ENCODE measurements at regions not wholly inside any gene's neighbourhood (a gene's known extent, or its start where the extent isn't known, plus 50 kb on each side); places are given as distances from the start of the nearest gene placed in this dataset.

DNA sequence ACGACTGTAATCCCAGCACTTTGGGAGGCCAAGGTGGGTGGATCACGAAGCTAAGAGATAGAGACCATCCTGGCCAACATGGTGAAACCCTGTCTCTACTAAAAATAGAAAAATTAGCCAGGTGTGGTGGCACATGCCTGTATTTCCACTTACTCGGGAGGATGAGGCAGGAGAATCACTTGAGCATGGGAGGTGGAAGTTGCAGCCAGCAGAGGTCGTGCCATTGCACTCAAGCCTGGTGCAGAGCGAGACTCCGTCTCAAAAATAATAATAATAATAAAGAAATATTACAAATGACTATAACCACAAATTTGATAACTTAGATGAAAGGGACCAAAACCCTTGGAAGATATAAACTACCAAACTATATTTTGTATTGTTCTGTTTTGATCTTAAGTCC lies 226.3 kb upstream of the GULP1 start:
- DNase-seq (ENCODE audit: low spot score), result no peak

DNA sequence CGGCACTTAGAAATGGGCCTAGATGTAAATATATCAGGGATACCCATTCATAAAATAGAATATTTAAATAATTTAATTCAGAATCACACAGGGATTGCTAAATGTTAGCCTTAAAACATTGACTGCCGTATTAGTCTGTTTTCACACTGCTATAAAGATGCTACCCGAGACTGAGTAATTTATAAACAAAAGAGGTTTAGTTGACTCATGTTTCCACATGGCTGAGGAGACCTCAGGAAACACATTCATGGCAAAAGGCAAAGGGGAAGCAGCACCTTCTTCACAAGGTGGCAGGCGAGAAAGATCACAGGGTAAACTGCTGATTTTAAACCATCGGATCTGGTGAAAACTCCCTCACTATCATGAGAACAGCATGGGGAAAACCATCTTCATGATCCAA lies 223.6 kb upstream of the GULP1 start:
- no peak for DNase-seq (ENCODE audit: low spot score)

DNA sequence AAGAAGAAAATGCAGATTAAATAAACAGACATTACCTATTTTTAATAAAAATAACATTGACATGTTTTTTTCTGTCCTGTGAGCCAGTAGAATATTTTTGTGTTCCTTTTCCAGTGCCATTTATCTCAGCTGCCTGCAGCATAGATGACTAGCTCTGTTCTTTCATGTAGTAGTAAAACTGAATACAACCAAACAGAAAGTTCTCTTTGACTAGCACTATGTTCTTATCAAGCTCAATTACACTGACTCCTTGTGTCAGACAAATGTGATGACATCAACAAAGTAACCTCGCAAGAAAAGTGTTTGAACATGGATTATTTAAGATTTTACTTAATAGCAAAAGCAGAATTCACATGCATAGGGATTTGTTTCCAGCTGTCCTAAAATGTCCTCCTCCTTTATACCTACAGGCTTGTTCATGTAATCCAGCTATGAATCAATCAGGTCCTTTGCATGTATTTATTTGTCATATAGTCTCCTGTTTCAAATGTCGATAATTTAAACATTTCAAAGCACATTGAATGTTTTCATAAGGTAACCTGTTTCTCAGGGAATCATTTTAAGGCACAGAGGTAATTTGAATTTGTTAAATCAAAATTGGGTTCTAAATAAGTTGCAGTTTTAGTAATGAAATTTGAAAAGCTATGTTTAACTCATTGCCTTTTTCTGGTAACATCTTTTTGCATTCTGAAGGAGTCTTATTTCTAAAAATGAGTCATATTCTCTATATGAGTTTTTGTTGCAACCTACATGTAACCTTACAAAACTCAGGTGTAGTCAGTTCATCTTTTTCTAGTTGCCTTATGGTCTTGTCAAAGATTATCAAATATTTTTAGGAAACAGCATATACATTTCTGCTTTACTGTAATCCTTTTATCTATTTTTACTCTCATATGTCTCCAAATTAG lies 215.3 kb upstream of the GULP1 start:
- DNase-seq (ENCODE audit: low spot score), result no peak

DNA sequence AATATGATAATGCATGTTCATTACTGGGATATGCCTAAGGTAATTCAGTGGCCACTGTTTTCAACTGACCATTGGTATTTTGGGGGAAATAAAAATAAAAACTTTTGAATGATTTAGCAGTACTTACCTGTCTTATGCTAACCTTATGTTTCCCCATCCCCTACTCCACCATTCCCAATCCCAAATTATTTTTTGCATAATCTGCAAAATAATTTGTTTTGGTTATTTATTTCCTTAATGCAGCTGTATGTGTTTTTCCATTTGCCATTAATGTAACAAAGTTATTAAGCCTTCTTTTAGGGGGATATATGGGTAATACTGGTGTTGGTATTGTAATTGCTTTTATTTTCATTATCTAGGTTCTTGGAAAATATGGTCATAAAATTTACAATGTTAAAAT lies 213.9 kb upstream of the GULP1 start:
- no peak for DNase-seq (ENCODE audit: low spot score)

DNA sequence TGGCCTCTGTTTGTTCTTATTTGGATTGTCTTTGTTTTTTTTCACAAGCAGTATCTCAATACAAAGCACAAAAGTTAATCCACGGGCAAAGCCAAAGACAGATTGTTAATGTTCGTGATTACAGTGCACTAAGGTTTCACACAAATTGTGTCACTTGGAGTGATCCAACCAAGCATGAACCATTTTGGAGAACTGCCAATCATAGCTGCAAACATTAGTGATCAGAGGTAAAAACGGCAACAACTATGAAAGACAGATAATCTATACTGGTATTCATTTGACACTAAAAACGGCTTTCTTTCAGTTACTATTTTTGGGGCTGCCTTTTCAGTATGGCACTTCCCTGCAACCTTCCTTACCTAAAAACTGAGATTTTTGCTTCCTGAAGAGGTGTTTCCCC lies 213.1 kb upstream of the GULP1 start:
- no peak for DNase-seq (ENCODE audit: low spot score)

DNA sequence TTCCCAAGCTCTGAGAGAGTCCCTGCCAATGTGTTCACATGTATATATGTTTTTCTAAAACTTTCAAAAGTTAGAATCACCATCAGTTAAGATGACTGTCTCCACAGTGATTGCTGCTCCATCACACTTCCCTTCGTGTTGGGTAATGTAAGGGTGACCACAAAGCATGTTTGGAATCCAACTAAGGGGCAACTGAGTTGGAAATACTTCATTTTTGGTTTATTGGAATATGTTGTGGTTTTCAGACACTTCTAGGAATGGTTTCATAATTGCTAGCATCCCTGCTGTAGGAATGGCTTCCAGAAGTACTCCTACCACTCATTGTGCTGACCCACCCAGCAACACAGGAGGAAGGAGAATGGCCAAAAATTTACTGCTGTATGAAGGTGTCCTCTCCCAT lies 212.5 kb upstream of the GULP1 start:
- DNase-seq (ENCODE audit: low spot score), result no peak

DNA sequence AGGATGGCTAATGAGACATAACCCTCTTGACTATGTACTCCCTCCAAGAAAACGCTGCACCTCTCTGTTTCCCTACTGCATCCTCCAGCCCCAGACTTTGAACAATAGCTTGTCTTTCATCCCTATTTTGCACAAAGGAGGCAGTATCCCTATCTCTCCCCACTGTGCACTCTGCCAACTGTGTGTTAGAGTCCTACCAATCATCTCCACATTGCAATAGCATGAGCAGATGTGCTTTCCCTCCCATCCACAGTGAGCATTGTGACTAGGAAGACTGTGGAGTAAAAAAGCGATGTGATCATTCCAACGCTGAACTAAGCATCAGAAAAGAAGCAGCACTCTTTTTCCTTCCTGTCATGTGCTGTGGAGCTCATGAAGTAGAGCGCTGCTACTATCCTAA lies 206.3 kb upstream of the GULP1 start:
- no peak for DNase-seq (ENCODE audit: low spot score)

DNA sequence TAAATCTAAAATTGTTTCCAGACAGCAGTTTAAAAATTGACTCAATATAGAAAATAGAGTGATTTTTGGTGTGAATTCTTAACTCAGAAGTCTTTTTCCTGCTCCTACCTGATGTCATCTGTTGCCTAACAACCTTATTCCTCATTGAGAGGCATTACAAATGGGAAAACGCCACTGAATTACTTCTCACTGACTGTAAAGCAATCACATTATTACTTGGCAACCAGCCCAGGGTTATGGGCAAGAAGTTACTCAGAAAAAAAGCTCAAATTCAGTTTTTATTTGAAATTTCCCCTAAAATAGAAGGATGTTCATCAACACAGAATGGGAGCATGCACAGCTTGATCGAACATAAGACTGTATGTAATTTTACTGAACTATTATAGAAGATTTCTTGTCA lies 201.8 kb upstream of the GULP1 start:
- no peak for DNase-seq (ENCODE audit: low spot score)

DNA sequence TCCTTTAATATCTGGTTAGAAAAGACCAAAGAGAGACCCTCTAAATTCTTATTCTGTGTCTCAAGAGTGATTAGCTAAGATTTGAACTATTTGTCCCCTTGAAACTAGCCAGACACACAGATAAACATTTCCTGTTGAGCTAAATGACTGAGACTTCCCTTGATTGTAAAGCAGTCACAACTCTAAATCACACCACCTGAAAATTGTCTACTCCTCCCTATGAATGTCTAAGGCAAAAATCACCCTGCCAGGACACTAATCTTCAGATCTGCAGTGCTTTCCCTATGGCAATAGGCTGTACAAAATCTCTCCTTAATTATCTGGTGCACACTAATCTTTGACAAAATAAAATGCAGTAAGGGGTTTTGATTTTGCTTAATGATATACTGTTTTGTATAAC lies 200.5 kb upstream of the GULP1 start:
- DNase-seq (ENCODE audit: low spot score), result no peak

DNA sequence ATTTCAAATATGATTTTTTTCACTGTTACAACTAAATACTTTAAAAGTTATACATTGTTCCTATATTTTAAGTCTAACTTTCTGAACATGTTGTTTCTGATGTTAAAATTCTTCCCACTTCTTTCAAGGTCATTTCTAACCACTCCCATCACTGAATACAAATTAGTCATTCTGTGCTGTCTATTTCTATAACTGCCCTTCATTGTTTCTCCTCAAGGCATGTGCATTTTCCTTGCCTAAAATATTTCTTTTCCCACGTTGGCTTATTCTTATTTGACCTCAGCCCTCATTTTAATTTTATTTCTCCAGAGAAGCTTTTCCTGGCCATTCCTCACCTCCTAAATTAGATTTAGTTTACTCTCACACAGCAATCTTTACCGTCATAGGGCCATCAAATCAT lies 198.9 kb upstream of the GULP1 start:
- no peak for DNase-seq (ENCODE audit: low spot score)

DNA sequence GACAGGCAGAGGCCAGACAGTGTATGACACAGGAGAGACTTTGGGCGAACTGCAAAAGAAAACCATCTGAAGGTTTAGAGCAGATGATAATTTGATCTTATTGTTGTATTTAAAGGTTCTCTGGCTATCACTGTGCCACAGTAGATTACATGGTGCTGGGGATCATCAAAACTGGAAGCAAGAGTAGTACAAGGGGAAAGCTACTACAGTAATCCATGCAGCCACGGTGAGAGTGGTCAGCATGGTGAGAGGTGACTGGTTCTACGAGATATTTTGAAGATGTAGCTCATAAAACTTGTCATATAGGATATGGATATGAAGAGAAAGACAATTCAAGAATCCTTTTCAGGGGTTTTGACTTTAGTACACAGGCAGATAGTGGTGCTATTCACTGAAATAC lies 194.8 kb upstream of the GULP1 start:
- no peak for DNase-seq (ENCODE audit: low spot score)

DNA sequence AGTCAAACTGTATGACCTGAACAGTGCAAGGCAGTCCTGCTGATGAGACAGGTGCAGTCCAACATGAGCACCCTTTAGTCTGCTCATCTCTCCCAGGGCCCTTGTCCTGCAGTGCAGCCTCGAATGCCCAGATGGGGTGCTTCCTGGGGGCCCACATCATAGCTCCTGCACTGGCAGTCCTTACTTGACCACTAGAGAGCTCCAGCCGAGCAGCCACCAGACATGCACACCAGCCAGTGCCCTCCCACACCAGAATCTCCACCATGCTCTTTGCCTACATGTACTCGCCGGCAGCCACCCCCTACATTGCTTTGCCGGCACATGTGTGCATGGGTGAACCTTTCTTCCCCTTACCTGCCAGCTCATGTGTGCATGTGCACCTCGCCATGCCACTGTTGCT lies 188.8 kb upstream of the GULP1 start:
- no peak for DNase-seq (ENCODE audit: low spot score)

DNA sequence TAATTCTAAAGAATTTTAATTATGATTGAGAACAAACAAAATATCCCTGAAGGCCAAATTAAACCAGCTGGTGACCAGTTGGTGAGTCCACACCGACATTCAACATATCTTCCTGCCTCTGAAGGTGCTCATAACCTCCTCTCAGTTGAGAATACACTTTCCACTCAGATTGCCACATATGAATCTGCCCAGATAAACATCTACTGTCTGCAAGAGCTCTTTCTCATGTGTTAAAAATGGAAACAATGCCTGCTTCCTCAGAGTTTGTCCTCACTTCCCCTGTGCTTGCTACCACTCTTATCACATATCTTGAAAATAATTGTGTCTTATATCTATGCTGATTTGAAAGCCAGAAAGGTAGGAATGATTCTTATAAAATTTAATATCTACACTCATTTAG lies 177.7 kb upstream of the GULP1 start:
- DNase-seq (ENCODE audit: low spot score), result no peak

DNA sequence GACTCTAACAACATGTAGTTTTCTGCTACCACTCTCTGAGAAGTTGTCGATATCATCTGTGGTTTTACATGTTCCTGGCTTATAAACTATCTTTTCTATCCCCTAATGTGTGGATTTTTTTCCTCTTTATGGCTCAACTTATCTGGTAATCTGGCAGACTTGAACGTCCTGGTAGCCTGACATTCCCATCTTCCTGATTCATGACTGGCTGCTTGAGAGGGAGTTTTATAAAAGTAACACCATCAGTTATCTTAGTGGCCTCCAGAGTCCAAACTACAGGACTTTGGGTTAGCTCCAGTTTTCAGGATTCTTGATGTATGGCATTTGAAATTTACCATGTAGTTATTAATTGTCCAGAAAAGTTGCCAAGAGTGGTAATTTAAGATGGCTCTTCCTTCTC lies 174.0 kb upstream of the GULP1 start:
- no peak for DNase-seq (ENCODE audit: low spot score)

DNA sequence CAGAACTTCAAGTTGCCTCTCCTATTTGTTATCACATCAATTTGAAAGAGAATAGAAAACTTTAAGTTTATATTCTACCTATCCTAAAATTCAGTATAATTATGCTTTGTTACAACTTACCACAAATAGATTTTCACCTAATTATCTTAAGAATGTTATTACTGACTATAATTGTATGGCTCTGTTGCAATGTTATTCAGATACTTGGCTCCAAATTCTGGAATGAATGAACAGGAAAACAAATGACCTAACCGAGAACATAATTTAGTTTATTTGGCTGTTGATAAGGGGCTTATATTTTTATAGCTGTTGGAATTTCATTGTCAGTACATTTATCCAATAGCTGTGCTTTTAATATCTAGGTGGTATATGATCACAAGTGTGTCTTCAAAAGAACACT lies 173.2 kb upstream of the GULP1 start:
- DNase-seq (ENCODE audit: low spot score), result no peak

DNA sequence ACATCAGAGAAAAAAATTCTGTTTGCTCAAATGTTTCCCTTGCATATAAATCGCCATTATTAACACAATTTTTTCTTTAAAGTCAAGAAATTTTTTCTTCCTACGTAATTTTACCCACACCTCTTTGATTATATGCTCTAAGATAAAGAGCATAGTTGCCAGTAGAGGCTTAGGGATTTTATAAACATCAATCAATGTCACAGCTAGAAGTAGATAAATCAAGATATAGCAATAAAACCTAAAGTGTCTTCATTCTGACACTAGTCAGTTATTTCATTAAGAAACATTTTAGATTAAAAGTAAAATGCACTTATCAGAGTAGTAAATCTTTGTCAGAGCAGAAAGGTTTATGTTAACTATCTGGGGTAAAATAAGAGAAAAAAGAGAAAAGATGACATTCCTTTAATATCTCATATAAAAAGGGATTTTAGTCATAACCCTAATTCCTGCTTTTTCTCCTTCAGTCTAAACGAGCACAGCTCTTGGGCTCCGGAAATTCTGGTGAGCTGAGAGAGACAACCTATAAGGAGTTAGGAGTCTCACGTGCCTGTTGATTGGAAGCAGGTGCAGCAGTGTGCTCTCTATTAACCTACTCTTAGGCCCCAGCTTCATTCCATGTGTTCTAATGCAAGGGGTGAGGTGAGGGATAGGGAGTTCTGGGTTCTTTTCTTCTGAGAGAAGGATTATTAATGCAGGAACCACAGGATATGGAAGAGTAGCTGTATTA lies 172.4 kb upstream of the GULP1 start:
- no peak for DNase-seq (ENCODE audit: low spot score)

DNA sequence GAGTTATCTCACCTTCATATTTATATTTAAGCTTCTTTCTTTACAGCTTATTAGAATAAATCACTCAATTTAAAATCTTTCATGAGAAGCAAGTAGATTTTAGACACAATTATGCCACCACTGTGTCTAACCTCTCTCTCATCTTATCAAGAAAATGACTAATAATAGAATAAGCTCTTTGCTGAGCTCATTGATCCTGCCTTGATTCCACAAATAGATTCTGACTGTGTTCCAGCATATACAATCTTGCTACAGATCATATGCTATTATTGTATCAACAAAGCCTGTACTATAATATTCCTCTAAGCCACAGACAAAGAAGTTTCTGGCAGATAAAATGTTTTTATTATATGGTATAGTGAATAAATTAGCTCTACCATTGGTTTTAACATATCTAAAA lies 168.7 kb upstream of the GULP1 start:
- DNase-seq (ENCODE audit: low spot score), result no peak

DNA sequence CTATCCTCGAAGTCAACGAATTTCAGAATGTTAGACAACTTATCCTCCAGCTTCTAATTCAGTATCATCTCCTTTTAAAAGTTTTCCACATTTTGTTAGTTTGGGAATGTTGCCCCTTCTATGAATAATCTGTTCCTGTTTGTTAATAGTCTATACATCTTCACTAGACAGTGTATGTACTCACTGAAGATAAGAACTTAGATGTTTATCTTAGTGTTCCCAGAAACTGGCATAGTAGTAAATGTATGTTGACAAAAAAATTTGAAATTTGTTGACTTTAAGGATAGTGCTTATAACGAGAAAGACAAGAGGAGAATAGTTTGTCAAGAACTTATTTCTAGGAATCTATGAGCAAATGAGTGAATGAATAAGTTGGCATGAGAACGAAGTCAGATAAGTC lies 162.0 kb upstream of the GULP1 start:
- DNase-seq (ENCODE audit: low spot score), result no peak

DNA sequence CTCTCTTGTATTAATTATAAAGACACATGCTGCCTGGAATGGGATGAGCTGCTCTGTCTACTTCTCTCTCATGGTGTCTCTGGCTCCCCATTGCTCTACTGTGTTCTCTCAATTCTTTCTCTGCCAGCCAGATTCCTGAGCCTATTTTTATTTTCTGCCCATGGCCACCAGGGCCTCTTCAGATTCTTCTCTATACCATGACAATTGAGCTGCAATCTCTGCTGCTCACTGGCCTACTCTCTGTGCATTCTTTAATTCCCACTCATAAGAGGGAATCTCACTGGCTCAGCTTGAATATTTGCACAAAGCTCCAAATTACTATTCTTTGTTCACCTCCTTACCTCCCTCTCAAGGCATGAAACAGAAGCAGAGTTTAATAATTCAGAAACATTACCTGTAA lies 161.4 kb upstream of the GULP1 start:
- no peak for DNase-seq (ENCODE audit: low spot score)

DNA sequence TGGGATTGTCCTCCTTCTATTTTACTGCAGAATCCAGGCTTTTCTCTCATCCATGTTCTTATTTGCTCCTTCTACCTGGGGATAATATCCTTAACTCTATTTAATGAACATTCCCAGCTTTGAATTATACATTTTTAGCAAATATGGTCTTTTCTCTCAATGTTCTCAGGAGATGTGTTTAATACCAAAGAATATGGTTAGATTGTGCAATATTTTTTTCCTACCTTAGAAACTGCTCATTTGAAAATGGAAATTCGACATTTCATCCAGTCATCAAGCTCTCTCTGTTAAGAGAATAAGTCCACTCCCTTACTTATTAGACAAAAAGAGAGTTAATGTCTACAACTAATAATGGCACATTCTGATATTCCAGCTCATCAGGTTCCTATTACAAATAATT lies 160.4 kb upstream of the GULP1 start:
- no peak for DNase-seq (ENCODE audit: low spot score)

DNA sequence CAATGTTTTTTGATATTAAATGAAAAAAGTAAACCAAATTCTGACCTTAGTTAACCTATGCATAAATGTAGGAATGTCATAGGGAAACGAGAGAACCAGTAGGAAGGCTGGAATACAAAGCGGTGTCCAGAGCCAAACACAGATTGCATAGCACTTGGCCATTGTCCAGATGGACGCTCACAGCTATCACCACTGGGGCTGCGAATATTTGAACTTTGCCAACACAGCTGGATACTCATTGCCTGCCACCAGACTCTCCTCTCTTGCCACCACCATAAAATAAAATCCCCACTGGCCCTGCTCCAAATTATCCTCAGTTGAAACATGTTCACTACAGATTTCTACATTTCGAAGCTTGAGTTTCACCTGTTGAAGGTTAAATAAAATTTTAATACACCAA lies 159.3 kb upstream of the GULP1 start:
- no peak for DNase-seq (ENCODE audit: low spot score)

DNA sequence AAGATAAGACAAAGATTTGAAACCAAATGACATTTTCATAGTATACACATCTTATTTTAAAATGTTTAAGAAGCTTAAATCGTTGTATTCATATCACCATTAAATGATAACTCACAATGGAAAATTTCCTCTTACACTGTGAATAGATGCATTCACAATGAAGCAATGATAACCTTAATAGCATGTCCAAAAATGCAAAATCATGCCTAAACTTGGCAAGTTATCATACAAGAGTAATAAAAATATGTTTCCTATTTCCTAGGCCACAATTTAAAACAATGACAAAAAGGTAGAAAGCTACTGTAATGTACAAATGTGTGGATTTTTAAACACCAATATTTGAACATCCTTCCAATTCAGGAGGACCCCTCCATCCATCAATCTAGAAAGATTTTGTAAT lies 157.4 kb upstream of the GULP1 start:
- DNase-seq (ENCODE audit: low spot score), result no peak

DNA sequence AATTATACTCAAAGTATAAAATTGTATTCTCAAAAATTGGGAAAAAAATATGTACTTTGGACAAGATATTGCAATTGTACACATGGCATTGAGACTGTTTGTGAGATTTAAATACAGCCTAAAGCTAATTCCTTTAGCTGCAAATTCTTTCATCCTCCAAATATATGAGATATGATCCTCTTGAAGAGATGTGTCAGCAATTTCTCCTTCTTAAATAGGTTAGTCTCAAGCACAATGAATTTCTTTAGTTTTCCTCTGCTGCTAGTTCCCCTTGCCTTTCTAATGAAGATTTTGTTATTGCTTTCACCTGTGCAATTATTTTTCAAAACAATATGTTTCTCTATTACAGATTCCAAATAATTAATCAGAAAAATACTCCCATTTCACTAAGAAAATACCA lies 153.4 kb upstream of the GULP1 start:
- DNase-seq (ENCODE audit: low spot score), result no peak

DNA sequence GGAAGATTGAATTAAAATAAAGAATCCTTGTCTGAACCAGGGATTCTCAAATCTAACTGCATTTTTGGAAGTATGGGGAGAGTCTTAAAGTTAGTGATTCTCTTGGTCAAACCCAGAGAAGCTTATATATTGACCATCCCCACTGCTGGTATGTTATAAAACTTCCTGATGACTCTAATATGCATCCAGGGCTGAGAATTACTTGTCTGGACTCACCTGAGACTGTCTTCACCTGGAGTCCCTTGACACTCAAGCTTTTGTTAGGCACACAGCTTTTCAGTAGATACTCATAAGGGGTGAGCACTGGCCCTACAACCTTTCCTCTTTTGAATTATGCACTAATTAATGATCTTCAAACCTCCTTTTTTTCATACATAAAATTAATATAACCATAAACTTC lies 149.6 kb upstream of the GULP1 start:
- no peak for DNase-seq (ENCODE audit: low spot score)
